HG02973 (cell line): ENCODE measurements at regions not wholly inside any gene's neighbourhood (a gene's known extent, or its start where the extent isn't known, plus 50 kb on each side); places are given as distances from the start of the nearest gene placed in this dataset.
"Not testable (repeated sequence)": the region's sequence is repeated elsewhere in the genome, so short reads cannot be mapped to it uniquely, and the experiment has no call there.

Source experiments
- ATAC-seq: cut with Tn5 transposase; IDR thresholded peaks from one replicate; pipeline ENCODE4 v1.9.1; 2021; ENCODE audit warnings: moderate library complexity; ENCODE audit not compliant: unreplicated experiment

DNA sequence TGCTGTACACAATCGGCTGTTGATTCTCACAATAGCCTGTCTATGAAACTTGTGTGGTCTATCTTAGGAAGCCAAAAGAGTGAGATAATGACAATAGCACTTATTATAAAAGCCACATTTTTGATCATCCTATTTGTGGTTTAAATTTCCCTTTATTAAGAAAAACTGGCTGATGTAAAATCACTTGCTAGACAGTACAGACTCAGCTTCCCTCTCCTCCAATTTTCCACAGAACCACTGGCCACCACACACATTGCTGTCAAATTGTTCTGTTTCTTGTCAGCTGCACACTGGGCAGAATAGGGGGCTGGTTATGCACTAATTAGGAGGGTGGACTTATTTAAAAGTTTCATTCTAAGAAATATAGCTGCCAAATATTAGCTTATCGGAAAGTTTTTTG, 425.9 kb downstream of the EPHA3 start:
- no peak for ATAC-seq

DNA sequence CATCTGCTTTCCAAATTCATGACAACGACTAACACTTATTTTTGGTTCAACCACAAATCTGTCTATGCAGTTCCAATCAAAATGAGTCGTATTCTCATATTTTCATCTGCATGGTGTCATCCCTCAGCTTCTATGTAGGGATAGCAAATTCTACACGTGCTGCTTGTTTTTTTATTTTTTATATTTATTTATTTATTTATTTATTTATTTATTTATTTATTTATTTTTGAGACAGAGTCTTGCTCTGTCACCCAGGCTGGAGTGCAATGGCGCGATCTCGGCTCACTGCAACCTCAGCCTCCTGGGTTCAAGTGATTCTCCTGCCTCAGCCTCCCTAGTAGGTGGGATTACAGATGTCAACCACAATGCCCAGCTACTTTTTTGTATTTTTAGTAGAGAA, 447.2 kb downstream of the EPHA3 start:
- ATAC-seq = not testable (repeated sequence)

DNA sequence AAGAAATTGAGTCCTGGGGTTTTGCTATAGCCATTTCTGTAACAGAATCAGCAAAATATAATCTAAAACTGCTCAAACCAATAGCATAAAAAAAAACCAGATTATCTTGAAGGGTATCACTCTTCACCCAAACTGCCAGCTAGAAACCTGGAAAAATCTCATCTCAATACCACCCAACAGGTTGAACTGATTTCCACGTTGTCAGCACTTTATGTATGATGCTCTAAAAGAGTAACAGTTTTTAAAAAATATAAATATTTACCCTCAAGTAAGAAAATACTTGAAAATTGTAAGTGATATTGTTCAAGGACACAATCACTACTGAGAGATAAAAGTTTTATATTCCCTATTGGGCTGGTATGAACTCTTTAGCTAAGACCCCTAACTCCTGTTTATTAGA, 451.3 kb downstream of the EPHA3 start:
- no peak for ATAC-seq

DNA sequence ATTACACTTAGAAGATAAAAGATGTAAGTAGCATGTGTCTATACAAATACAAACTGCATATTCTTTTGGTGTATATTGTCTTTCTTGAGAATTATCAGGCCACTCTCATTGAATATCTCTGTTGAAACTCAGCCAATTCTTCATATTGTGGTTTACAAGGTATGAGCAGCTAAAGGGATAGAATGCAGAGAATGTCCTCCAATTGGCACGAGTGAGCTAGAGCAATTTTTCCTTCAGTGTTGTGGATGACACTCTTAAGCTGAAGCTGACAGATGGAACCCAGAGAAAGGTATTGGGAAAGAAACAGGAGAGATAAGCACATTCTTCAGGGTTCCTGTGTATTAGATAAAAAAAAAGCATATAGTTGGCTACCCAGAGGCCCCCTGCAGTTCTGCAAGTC, 453.1 kb downstream of the EPHA3 start:
- no peak for ATAC-seq

DNA sequence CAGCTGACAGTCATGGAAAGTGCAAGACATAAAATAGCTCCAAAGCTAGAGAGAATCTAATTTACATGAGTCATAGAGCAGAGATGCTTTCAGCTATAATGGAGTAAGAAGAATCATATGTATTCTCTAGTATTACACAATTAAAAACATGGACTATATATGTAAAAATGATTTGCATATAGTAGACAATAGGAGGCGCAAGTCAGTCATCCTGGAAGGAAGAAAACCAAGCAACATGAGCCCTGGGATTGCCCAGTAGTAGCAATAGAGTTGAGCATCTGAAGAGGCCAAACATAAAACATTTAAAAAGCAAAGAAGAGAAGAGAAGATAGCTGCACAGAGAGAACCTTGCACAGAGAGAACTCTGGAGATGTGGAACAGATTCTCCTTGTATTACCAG, 455.0 kb downstream of the EPHA3 start:
- no peak for ATAC-seq

DNA sequence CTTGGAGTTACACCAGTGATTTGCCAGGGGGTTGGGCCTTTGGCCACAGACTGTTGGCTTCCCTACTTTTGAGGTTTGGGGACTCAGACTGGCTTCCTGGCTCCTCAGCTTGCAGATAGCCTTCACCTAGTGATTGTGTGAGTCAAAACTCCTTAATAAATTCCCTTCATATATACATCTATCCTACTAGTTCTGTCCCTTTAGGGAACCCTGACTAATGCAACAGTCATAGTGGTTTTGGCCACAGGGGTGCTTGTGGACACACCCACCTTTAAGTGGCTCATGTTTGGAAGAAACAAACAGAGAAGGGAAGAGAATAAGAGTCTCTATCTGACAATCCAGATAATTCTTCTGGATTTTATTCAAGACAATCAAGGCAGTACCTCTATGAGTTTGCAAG, 457.7 kb downstream of the EPHA3 start:
- ATAC-seq = no peak

DNA sequence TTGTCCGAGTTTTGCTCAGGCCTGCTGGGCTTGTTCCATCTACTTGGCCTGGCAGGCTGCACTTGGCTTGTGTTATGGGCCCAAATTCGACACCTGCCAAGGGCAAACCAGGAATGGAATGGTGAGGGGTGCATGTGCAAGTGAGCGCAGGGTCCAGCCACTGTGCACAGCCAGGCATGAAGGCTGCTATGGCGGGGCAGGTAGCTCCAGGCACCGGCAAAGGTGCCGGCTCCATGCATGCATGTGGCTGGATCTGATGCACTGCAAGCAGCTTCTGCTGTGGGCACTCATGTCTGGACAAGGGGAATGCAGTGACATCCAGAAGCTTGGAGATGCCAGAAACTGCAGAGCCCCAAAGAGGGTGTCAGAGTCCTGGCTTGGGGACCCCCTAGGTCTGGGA, 463.0 kb downstream of the EPHA3 start:
- ATAC-seq = no peak

DNA sequence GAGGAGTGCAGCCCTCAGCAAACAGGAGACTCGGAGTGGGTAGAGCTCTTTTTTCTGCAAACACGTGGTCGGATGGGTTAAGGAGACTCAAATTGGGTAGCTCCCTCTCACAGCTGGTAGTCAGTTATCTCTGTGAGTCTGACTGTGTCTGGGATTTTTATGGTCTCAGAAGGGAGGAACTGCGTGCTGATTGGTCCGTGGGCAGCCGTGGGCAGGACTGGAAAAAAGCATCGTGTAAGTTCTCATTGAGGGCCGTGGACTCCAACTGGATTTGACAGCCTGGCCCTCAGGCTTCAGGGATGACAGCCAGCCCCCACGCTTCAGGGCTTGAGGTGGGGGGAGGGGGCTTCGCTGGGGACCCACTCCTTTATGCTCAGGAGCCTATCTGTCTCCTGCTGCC, 463.9 kb downstream of the EPHA3 start:
- no peak for ATAC-seq

DNA sequence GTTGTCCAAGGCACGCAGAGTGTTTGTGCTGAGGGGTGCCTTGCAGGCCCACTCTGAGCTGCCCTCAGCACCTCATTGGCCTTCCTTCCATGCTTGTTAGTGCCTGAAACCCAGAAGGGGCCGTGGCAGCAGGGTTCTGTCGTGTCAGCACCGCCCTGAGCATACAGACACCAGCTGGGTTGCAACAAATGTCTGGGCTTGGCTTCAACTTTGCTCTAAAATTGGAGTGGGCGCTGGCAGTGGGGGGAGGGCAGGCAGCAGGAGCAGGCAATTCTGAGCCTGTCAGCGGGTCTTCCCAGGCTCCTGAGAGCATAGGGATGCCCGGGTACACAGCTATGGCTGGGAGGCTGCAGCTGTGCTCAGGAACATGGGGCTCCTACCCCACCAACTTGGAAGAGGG, 464.3 kb downstream of the EPHA3 start:
- ATAC-seq = no peak

DNA sequence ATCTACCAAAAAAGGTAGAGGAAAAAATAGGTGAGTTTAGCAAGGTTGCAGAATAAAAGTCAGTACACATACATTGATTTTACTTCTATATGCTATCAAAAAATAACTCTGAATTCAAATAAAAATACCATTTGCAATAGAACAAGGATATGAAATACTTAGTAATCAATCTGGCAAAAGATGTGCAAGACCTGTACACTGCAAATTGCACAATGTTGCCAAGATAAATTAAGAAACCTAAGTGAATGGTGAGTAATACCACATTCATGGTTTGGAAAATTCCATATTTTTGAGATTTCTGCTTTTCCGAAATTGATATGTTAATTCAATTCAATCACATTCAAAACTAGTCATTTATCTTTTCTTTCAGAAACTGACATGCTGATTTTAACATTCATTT, 464.8 kb downstream of the EPHA3 start:
- ATAC-seq = no peak

DNA sequence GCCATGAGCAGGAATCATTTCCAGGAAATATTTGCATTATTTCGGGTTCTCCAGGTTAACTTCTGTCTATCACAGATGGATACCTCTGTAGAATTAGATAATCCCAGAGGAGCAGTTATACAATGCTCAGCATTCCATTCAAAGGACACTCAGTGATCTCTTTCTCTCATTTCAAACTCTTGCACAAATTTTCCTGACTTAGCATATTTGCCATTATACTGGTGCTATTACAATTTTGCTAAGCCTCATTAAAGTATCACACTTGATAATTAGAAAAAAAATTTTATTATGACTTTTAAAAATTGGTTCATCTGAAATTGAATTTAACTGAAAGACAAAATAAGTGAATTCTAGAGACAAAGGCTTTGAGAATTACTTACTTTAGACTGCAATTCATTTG, 469.0 kb downstream of the EPHA3 start:
- no peak for ATAC-seq

DNA sequence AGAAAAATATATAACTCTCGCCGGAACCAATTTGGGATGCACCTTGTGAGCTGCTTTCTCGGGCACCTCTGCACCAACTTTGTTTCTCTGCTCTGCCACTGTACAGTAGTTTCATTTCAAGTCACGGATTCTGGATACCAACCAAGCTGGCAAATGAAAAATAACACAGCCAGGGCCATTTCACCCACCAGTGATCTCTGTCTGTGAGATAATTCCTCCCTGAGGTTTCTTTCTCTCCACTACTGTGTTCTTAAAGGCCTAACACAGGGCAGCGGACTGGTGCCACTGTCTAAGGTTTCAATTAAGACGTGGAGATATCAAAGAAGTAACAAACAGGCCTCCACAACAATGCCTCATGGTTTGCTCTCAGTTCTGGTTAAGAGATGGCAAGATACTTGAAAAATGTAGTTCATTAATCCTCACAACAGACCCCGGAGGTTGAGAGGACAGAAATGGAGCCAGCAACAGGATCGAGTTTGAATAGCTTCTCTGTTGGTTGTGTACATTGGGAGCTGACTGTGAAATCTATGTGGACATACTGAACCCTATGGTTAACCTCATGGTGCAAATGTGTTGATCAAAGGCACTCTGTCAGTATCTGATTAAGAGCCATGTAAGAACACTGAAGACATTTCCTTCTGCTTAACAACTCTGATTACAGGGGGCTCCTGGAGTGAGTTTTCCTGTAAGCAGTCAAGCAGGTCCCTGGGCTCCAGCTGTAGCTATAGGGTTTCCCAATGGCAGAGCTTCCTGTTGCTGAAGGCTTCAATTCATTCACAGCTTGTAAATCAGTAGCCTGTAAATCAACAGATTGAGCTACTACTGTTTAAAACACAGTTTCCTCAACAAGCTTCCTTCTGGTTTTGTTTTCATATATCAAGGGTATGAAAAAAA, 470.5 kb downstream of the EPHA3 start:
- no peak for ATAC-seq

DNA sequence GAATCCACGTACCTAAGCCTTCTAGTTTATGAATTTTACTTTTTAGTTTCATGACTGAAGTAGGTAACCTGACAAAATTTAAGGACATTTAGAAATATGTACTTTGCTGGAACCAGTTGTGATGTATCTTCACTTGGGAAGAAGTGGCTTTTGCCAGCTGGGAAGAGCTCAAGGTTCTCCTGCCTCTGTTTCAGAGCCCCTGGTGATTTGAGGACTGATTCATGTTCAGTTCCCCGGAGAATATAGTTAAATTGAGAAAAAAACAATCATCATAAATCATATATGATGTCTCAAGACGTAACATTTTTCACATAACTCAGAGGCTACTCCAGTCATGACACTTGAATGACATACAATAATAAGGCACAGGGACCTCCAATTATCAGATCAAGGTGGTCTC, 473.4 kb downstream of the EPHA3 start:
- no peak for ATAC-seq

DNA sequence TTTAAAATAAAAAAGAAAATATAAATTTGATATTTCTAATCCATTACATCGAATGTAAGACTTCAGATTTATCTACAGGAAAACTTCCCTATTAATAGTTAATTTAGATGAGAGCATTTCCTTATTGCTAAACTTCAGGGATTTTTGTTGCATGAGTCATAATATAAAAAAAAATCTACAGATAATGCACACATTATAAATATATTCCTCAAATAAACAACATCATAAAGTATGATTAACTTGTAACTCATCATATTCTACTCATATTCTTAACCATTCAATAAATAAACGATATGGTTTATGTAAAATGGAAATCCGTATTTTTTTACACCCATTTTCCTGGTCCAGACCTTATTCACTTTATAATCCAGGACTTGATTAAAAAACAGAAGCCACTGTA, 477.0 kb downstream of the EPHA3 start:
- no peak for ATAC-seq

DNA sequence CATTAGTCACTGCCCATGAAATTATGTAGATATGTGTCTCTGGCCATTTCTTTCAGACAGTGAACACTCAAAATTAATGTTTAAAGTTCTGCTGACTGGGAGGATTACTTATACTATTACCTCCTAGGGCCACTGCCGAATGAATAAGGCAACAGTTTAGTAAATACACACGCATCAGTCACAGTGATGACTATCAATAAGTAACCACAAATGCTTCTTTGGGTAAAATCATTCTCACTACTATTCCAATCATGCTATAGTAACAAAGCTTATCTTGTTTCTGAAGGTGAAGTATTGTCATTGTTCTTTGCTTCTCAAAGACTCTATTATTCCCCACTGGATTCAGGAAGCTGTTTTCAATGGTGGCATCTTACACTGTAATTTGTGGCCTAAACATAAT, 478.8 kb downstream of the EPHA3 start:
- ATAC-seq = no peak

DNA sequence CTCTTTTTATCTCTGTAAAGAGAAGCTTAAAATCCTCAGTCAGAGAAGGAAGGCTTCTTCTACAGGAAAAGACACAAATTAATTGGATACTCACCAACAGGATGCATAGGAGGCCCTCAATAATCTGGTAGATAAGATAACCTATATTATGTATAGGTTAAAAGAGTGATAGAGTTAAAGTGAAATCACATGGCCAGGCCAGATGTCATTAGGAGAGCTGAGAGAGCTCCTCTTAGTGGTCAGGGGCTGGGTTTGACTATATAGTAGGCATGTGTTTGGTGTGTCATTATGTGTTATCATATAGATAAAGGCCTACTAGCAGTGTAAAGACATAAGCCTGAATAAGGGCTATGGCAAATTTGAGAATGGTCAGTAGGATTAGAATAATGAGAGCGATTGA, 479.3 kb downstream of the EPHA3 start:
- ATAC-seq = no peak

DNA sequence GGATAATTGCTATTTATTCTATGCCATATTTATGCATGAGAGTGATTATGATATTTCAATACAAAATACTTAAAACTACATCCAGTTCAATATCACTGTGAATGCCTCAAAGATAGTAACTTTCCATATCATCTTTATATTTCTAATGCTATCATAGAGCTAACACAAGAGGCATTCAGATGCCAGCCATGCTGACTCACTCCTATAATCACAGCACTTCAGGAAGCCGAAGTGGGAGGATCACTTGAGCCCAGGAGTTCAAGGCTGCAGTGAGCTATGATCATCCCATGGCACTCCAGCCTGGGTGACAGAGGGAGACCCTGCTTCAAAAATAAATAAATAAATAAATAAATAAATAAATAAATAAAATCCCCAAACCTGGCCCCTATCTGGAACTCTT, 498.7 kb downstream of the EPHA3 start:
- ATAC-seq = no peak

DNA sequence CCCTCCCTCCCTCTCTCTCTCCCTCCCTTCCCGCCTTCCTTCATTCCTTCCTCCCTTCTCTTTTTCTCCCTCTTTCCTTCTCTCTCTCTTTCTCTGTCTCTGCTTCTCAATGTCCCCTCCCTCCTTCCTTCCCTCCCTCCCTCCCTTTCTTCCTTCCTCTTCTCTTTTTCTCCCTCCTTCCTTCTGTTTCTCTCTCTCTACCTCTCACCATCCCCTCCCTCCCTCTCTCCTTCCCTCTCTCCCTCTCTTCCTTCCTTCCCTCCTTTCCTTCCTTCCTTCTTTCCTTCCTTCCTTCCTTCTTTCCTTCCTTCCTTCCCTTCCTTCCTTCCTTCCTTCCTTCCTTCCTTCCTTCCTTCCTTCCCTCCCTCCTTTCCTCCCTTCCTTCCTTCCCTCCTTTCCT, 504.6 kb downstream of the EPHA3 start:
- ATAC-seq = no peak

DNA sequence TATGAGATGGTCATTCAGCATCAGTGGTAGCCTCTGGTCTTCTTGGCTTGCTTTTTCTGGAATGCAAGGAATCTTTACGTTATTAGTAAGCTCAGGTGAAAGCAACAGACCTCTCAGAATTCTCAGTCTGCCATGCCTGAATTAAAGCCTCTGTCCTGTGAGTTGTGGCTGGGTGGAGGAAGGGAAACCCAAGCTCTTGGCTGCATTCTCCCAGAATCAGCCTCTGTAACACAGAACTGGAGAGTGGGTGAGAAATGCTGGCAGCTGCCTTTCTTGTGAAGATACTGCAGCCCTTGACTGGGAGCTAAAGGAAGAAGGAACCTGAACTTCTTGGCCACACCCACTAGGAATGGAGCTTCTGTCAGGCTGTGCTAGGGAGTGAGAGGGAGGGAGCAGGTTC, 505.8 kb downstream of the EPHA3 start:
- no peak for ATAC-seq

DNA sequence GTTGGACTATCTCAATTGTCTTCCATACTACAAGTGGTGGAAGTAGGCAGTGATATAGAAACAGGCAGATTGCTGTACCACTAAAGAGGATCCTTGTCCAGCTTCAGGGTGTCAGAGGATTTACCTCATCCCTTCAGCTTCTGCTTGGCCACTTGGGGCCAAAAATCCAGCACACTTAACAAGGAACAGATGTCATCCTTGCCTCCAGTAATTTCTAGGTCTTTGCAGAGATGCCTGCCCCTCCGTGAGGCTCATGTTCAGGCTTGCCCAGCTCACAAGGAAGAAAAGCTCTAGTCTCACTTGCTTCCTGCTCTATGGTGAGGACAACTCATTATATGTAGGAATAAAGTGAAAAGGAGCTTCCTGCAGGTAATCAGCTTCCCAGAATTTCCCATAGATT, 510.3 kb downstream of the EPHA3 start:
- ATAC-seq = no peak

DNA sequence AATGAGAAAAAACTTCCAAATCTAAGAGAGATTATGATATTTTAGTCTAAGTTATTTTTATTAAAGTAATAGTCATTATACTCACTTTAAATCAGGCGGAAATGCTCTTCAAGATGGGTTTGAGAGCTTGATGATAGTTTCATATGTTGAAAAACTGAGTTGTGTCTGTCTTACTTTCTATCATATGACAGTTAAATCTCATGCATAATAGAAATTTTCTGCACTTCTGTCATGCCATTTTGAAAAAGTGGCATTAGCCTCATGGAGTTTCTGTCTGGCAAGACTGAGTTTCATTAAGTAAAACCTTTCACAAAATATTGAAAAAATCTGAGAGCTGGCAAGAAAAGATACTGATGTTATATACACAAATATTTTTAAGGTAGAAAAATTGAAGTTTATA, 511.8 kb downstream of the EPHA3 start:
- ATAC-seq = no peak

DNA sequence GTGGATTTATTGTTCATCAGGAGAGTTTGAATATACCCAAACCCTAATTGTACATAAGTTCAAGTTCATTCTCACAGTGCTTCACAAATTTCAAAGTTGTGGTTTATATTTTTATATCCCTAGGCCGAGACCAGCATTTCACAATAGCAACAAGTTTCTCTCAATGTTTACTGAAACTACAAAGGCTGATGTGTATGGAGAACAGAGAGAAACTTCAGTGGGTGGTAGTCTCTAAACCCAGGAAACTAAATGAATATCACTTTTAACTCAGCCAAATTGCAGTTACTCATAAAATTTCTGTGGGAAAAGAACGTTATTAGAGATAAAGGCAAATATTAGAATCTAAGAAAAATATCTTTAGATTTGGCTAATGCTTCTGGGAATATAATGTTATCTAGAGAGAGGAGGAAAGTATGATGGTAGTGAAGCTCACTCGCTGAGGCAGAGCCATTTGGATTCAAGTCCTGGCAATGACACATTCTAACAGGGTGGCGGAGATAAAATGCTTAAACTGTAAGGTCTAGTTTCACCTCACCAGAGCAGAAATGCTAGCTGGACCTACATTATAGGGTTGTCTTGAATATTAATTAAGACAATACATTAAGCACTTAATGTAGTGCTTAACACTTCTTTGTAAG, 514.8 kb downstream of the EPHA3 start:
- ATAC-seq = no peak

DNA sequence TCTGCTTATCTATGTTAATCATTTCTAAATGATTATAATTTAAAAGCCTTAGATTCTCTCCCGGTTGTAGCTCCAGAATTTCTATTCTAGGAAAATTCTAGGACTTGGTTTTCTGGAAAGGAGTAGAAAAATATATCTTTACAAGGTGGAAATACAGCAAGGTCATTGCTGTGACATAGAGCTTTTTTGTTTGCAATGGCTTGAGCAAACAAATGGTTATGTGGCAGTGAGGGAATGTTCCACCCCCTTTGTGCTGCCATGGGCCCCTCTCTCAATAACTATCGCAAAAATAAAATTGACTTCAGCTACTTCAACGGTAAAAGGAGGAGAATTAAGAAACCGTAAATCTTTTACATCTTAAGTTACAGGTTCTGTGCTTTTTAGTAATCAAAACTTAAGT, 517.1 kb downstream of the EPHA3 start:
- no peak for ATAC-seq
